BJ (cell line): ENCODE measurements at regions not wholly inside any gene's neighbourhood (a gene's known extent, or its start where the extent isn't known, plus 50 kb on each side); places are given as distances from the start of the nearest gene placed in this dataset.

Experiments used
- CTCF ChIA-PET: fragments of 350-600 bp; formaldehyde crosslinking; extraction: SDS; loops from one replicate; lab custom pipeline; 2021; ENCODE audit warnings: antibody characterized with exemption, inconsistent platforms; lab: Yijun Ruan, JAX
- POLR2A ChIA-PET: fragments of 300-600 bp; sonication (Branson Sonifier 250); formaldehyde crosslinking; extraction: SDS; loops from one replicate; lab custom pipeline; 2021; ENCODE audit warnings: antibody characterized with exemption; lab: Charles Lee
- DNase-seq: peaks from one replicate; pipeline ENCODE4 v3.0.0-alpha.2; 2011; ENCODE audit warnings: low read depth
- H3K27me3 ChIP-seq: 2 replicates; pipeline ENCODE4 v1.6.0; 2011; ENCODE audit warnings: low read length; ENCODE audit not compliant: control insufficient read depth, insufficient read depth
- H3K36me3 ChIP-seq: 2 replicates; pipeline ENCODE4 v1.5.1; 2011; ENCODE audit warnings: low read length; ENCODE audit not compliant: control insufficient read depth, insufficient read depth
- H3K4me3 ChIP-seq: 2 replicates; pipeline ENCODE4 v1.5.1; 2011; ENCODE audit warnings: low read depth, mild to moderate bottlenecking, control low read depth, low read length
- CTCF ChIP-seq: IDR thresholded peaks from 2 replicates; pipeline ENCODE4 v1.5.1; 2011; ENCODE audit warnings: low read depth, mild to moderate bottlenecking, control low read depth, inconsistent platforms, low read length, moderate library complexity; ENCODE audit not compliant: insufficient read depth

GRCh38 chr12:30320561-30320960 is 375.1 kb downstream of the IPO8 start:
- no peak overlapping the region for H3K4me3 ChIP-seq
- H3K27me3 ChIP-seq = no peaks in the 10 kb centered on the region
- POLR2A ChIA-PET = no interaction called here
- no peak for TF ChIP-seq CTCF
- CTCF ChIA-PET = no interaction called here
- no peaks in the 10 kb centered on the region for H3K36me3 ChIP-seq
- DNase-seq = no peak

- H3K36me3 ChIP-seq = no peaks in the 10 kb centered on the region
- CTCF ChIA-PET = no interaction called here
- TF ChIP-seq CTCF = no peak
- POLR2A ChIA-PET = no interaction called here
- H3K27me3 ChIP-seq = no peaks in the 10 kb centered on the region
- no peak for DNase-seq
- H3K4me3 ChIP-seq = no peak overlapping the region
These were observed 381.1 kb downstream of the IPO8 start for GRCh38 chr12:30314506-30315100.

- ChIA-PET POLR2A (no interaction called here), CTCF (no interaction called here)
- TF ChIP-seq CTCF = no peak
- H3K27me3 ChIP-seq = no peaks in the 10 kb centered on the region
- no peak overlapping the region for H3K4me3 ChIP-seq
- H3K36me3 ChIP-seq = no peaks in the 10 kb centered on the region
- no peak for DNase-seq
These were observed 387.5 kb downstream of the IPO8 start for GRCh38 chr12:30308010-30308717.

GRCh38 chr12:30304528-30304927 is 391.1 kb downstream of the IPO8 start:
- H3K36me3 ChIP-seq = no peaks in the 10 kb centered on the region
- no peak for TF ChIP-seq CTCF
- no peaks in the 10 kb centered on the region for H3K27me3 ChIP-seq
- POLR2A ChIA-PET = no interaction called here
- CTCF ChIA-PET = no interaction called here
- no peak for DNase-seq
- no peak overlapping the region for H3K4me3 ChIP-seq

- TF ChIP-seq CTCF = no peak
- ChIA-PET POLR2A (no interaction called here), CTCF (no interaction called here)
- Histone ChIP-seq H3K36me3 (no peaks in the 10 kb centered on the region), H3K4me3 (no peak overlapping the region), H3K27me3 (no peaks in the 10 kb centered on the region)
- DNase-seq = no peak
These were observed 394.4 kb downstream of the IPO8 start for GRCh38 chr12:30301291-30301690.
